CD4-positive, alpha-beta T cell (primary cell): ENCODE measurements at regions not wholly inside any gene's neighbourhood (a gene's known extent, or its start where the extent isn't known, plus 50 kb on each side); places are given as distances from the start of the nearest gene placed in this dataset.

Source experiments
- ATAC-seq: fragments of 200-7000 bp; cut with Tn5 transposase; one replicate; pipeline ENCODE4 v1.10.0; 2022; ENCODE audit warnings: mild to moderate bottlenecking; ENCODE audit not compliant: poor library complexity
- CTCF ChIA-PET: fragments of 350-600 bp; sonication (Branson Sonifier 250); formaldehyde crosslinking; loops from one replicate; lab custom pipeline; 2021; ENCODE audit warnings: antibody characterized with exemption, inconsistent platforms; lab: Charles Lee
- POLR2A ChIA-PET: fragments of 350-600 bp; sonication (Branson Sonifier 250); formaldehyde crosslinking; loops from one replicate; lab custom pipeline; 2021; ENCODE audit warnings: antibody characterized with exemption, inconsistent platforms; lab: Charles Lee
- DNase-seq, 14 experiments: peaks; one replicate each; pipeline ENCODE4 v3.0.0-alpha.2; 2013 to 2020; ENCODE audit warnings: mixed read lengths in 2 of 14
- H3K27ac ChIP-seq, 2 donors: one replicate each; pipeline versions ENCODE4 v1.5.1 to v1.7.0; 2013; ENCODE audit warnings: low read length in 2 of 2, low read depth in 1 of 2, mild to moderate bottlenecking in 1 of 2
- H3K27me3 ChIP-seq, 2 experiments: 1 replicate in 1 of 2; 2 replicates in 1 of 2; pipeline versions ENCODE4 v1.6.1 to v1.7.0; 2013; ENCODE audit warnings: low read length in 2 of 2, control low read depth in 1 of 2, mild to moderate bottlenecking in 1 of 2, moderate library complexity in 1 of 2; ENCODE audit not compliant: insufficient read depth in 2 of 2, control insufficient read depth in 1 of 2
- H3K36me3 ChIP-seq: one replicate; pipeline ENCODE4 v1.6.1; 2013; ENCODE audit warnings: low read length, control low read depth; ENCODE audit not compliant: insufficient read depth
- H3K4me1 ChIP-seq: one replicate; pipeline ENCODE4 v1.6.1; 2013; ENCODE audit warnings: low read length, control low read depth; ENCODE audit not compliant: insufficient read depth
- H3K4me3 ChIP-seq: one replicate; pipeline ENCODE4 v1.5.1; 2013; ENCODE audit warnings: mild to moderate bottlenecking, low read length, moderate library complexity
- H3K9me3 ChIP-seq, 2 experiments: 1 replicate in 1 of 2; 2 replicates in 1 of 2; pipeline versions ENCODE4 v1.6.1 to v1.7.0; 2013; ENCODE audit warnings: low read length in 2 of 2, mild to moderate bottlenecking in 2 of 2, control low read depth in 1 of 2, moderate library complexity in 1 of 2; ENCODE audit not compliant: control insufficient read depth in 1 of 2, insufficient read depth in 1 of 2
- H3K27ac Mint-ChIP-seq: one replicate; pipeline ENCODE4 v1.8.0; 2020; ENCODE audit warnings: mixed read lengths
- H3K27me3 Mint-ChIP-seq: one replicate; pipeline ENCODE4 v1.8.0; 2021; ENCODE audit warnings: mixed read lengths
- H3K36me3 Mint-ChIP-seq: one replicate; pipeline ENCODE4 v1.8.0; 2021; ENCODE audit warnings: low read depth, mixed read lengths
- H3K4me1 Mint-ChIP-seq: one replicate; pipeline ENCODE4 v1.8.0; 2021; ENCODE audit warnings: low read depth, mixed read lengths
- H3K4me3 Mint-ChIP-seq: one replicate; pipeline ENCODE4 v1.8.0; 2020; ENCODE audit warnings: mild to moderate bottlenecking, mixed read lengths
- H3K9me3 Mint-ChIP-seq: one replicate; pipeline ENCODE4 v1.8.0; 2020; ENCODE audit warnings: mixed read lengths
- CTCF ChIP-seq: fragments of 200-600 bp; IDR thresholded peaks from one replicate; pipeline ENCODE4 v1.8.0; 2022; ENCODE audit warnings: antibody characterized with exemption, mild to moderate bottlenecking
- intact Hi-C, 2 experiments: fragments of 100-400 bp; cut with DNase I in 1 of 2; cut with micrococcal nuclease in 1 of 2; formaldehyde crosslinking; loops; one replicate each; pipeline versions ENCODE4 v1.15.1 to v1.9.0; 2023 to 2025; cut with DNase I, micrococcal nuclease

- no peak for DNase-seq
- Mint-ChIP-seq H3K27me3 (no peaks in the 10 kb centered on the region), H3K27ac (no peak overlapping the region), H3K4me3 (no peak overlapping the region), H3K4me1 (no peaks in the 10 kb centered on the region), H3K36me3 (no peaks in the 10 kb centered on the region), H3K9me3 (no peaks in the 10 kb centered on the region)
- H3K36me3 ChIP-seq, result no peaks in the 10 kb centered on the region
- ChIA-PET POLR2A (no interaction called here), CTCF (interaction anchor here (1.5 kb wide), 1 partner anchor 10 kb away, joined by 3 read pairs; no protein-coding TSS in a partner anchor)
- intact Hi-C loops, result no loop called here
- no peak overlapping the region for H3K27ac ChIP-seq
- TF ChIP-seq CTCF, result no peak
- no peaks in the 10 kb centered on the region for H3K9me3 ChIP-seq
- H3K4me3 ChIP-seq, result no peak overlapping the region
- no peaks in the 10 kb centered on the region for H3K27me3 ChIP-seq
- H3K4me1 ChIP-seq, result no peaks in the 10 kb centered on the region
- ATAC-seq, result no peak
Observed at GRCh38 chr16:85345129-85345639, 232.9 kb upstream of the CIBAR2 start.

GRCh38 chr16:85346404-85347212, 234.3 kb upstream of the CIBAR2 start:
- H3K27ac ChIP-seq, result no peak overlapping the region
- Mint-ChIP-seq H3K4me3 (no peak overlapping the region), H3K9me3 (no peaks in the 10 kb centered on the region), H3K27ac (no peak overlapping the region), H3K27me3 (no peaks in the 10 kb centered on the region), H3K36me3 (no peaks in the 10 kb centered on the region), H3K4me1 (no peaks in the 10 kb centered on the region)
- TF ChIP-seq CTCF, result no peak
- no peaks in the 10 kb centered on the region for H3K36me3 ChIP-seq
- H3K4me1 ChIP-seq, result no peaks in the 10 kb centered on the region
- intact Hi-C loops, result no loop called here
- H3K4me3 ChIP-seq, result no peak overlapping the region
- no peaks in the 10 kb centered on the region for H3K27me3 ChIP-seq
- ChIA-PET CTCF (no interaction called here), POLR2A (no interaction called here)
- ATAC-seq, result no peak
- no peaks in the 10 kb centered on the region for H3K9me3 ChIP-seq
- DNase-seq, result no peak

GRCh38 chr16:85347213-85347591, 234.9 kb upstream of the CIBAR2 start:
- no peak overlapping the region for H3K4me3 ChIP-seq
- no peak for TF ChIP-seq CTCF
- no peaks in the 10 kb centered on the region for H3K27me3 ChIP-seq
- Mint-ChIP-seq H3K27ac (no peak overlapping the region), H3K27me3 (no peaks in the 10 kb centered on the region), H3K4me3 (no peak overlapping the region), H3K4me1 (no peaks in the 10 kb centered on the region), H3K9me3 (no peaks in the 10 kb centered on the region), H3K36me3 (no peaks in the 10 kb centered on the region)
- DNase-seq, result peak in 1 of 14 experiments; percentile 16
- POLR2A ChIA-PET, result no interaction called here
- ATAC-seq, result no peak
- H3K9me3 ChIP-seq, result no peaks in the 10 kb centered on the region
- intact Hi-C loops, result no loop called here
- H3K27ac ChIP-seq, result no peak overlapping the region
- CTCF ChIA-PET, result no interaction called here
- H3K36me3 ChIP-seq, result no peaks in the 10 kb centered on the region
- no peaks in the 10 kb centered on the region for H3K4me1 ChIP-seq
